H1 (cell line): ENCODE measurements at regions not wholly inside any gene's neighbourhood (a gene's known extent, or its start where the extent isn't known, plus 50 kb on each side); places are given as distances from the start of the nearest gene placed in this dataset.

Source experiments
- CTCF ChIA-PET: fragments of 300-600 bp; sonication (Branson Sonifier 250); formaldehyde crosslinking; loops from one replicate; lab custom pipeline; 2021; ENCODE audit not compliant: partially characterized antibody; lab: Charles Lee
- POLR2A ChIA-PET: fragments of 300-600 bp; sonication (Branson Sonifier 250); formaldehyde crosslinking; loops from one replicate; lab custom pipeline; 2021; ENCODE audit warnings: inconsistent platforms; ENCODE audit not compliant: partially characterized antibody; lab: Charles Lee
- DNase-seq, 2 experiments: peaks; one replicate each; pipeline versions ENCODE4 v3.0.0 to v3.0.0-alpha.2; 2010 to 2022; ENCODE audit warnings: low spot score in 2 of 2, low read depth in 1 of 2, mixed read lengths in 1 of 2
- FAIRE-seq: peaks from 2 replicates; lab custom pipeline; 2011; peaks lifted over from hg19 to GRCh38; lab: Jason Lieb, UNC
- H2AFZ ChIP-seq: 2 replicates; pipeline ENCODE4 v1.8.1; 2012; ENCODE audit warnings: low read length, inconsistent platforms
- H2AK5ac ChIP-seq: 2 replicates; pipeline ENCODE4 v1.6.1; 2013; ENCODE audit warnings: low read depth, low read length
- H2BK120ac ChIP-seq: replicated peaks from 2 replicates; pipeline ENCODE3; 2013; ENCODE audit warnings: low read depth, low read length, inconsistent platforms
- H2BK12ac ChIP-seq: 2 replicates; pipeline ENCODE4 v1.6.1; 2013; ENCODE audit warnings: low read depth, low read length
- H2BK15ac ChIP-seq: 2 replicates; pipeline ENCODE4 v1.6.1; 2013; ENCODE audit warnings: low read length
- H2BK20ac ChIP-seq: 2 replicates; pipeline ENCODE4 v1.6.1; 2013; ENCODE audit warnings: low read length
- H2BK5ac ChIP-seq: 2 replicates; pipeline ENCODE4 v1.6.1; 2013; ENCODE audit warnings: low read depth, low read length
- H3K14ac ChIP-seq: 2 replicates; pipeline ENCODE4 v1.6.1; 2013; ENCODE audit warnings: inconsistent platforms; ENCODE audit not compliant: insufficient read length
- H3K18ac ChIP-seq: 2 replicates; pipeline ENCODE4 v1.6.1; 2013; ENCODE audit warnings: low read length; ENCODE audit errors: extremely low read depth
- H3K23ac ChIP-seq: 2 replicates; pipeline ENCODE4 v1.6.1; 2013; ENCODE audit warnings: inconsistent platforms; ENCODE audit not compliant: insufficient read length
- H3K23me2 ChIP-seq: 2 replicates; pipeline ENCODE4 v1.6.1; 2013; ENCODE audit warnings: low read depth, low read length
- H3K27ac ChIP-seq: 2 replicates; pipeline ENCODE4 v1.6.1; 2011; ENCODE audit warnings: low read depth, low read length, inconsistent platforms
- H3K27me3 ChIP-seq, 4 experiments: replicated peaks in 1 of 4; 1 replicate in 1 of 4; 2 replicates in 3 of 4; pipeline versions ENCODE4 v1.6.1 to v1.8.1; 2011 to 2013; ENCODE audit warnings: low read length in 3 of 4, mild to moderate bottlenecking in 3 of 4, inconsistent platforms in 2 of 4, mixed read lengths in 2 of 4, moderate library complexity in 1 of 4; ENCODE audit not compliant: control insufficient read depth in 3 of 4, insufficient read depth in 3 of 4; ENCODE audit errors: extremely low read depth in 1 of 4
- H3K36me3 ChIP-seq, 4 experiments: 2 replicates each; pipeline versions ENCODE4 v1.6.1 to v1.8.1; 2011 to 2013; ENCODE audit warnings: mild to moderate bottlenecking in 4 of 4, low read length in 3 of 4, moderate library complexity in 2 of 4, control low read depth in 1 of 4, inconsistent platforms in 1 of 4; ENCODE audit not compliant: insufficient read depth in 4 of 4, control insufficient read depth in 2 of 4
- H3K4ac ChIP-seq: replicated peaks from 2 replicates; pipeline ENCODE3; 2013; ENCODE audit warnings: low read length, low read depth, mixed read lengths, inconsistent platforms; ENCODE audit not compliant: insufficient read length
- H3K4me1 ChIP-seq, 4 experiments: replicated peaks in 1 of 4; 1 replicate in 1 of 4; 2 replicates in 3 of 4; pipeline versions ENCODE4 v1.6.1 to v1.8.1; 2011 to 2013; ENCODE audit warnings: low read length in 3 of 4, inconsistent platforms in 2 of 4, mixed read lengths in 1 of 4; ENCODE audit not compliant: insufficient read depth in 4 of 4, control insufficient read depth in 3 of 4
- H3K4me2 ChIP-seq, 2 experiments: 2 replicates each; pipeline versions ENCODE4 v1.6.1 to v1.8.1; 2011 to 2013; ENCODE audit warnings: low read depth in 2 of 2, low read length in 2 of 2, control low read depth in 1 of 2, inconsistent platforms in 1 of 2, mild to moderate bottlenecking in 1 of 2; ENCODE audit not compliant: insufficient read depth in 1 of 2
- H3K4me3 ChIP-seq, 4 experiments: fragments of 200-600, 300-600 bp in 1 of 4; sonication (generic), shearing (Covaris generic), sonication (Bioruptor Twin) in 1 of 4; 2 replicates each; pipeline versions ENCODE4 v1.5.1 to v1.8.1; 2011 to 2016; ENCODE audit warnings: low read length in 4 of 4, low read depth in 3 of 4, control low read depth in 2 of 4, inconsistent platforms in 2 of 4, mild to moderate bottlenecking in 2 of 4, mixed read lengths in 1 of 4, moderate library complexity in 1 of 4; ENCODE audit not compliant: insufficient read depth in 2 of 4; ENCODE audit errors: extremely low read depth in 1 of 4
- H3K56ac ChIP-seq: replicated peaks from 2 replicates; pipeline ENCODE3; 2013; ENCODE audit warnings: low read depth, mild to moderate bottlenecking, mixed read lengths, low read length, inconsistent platforms; ENCODE audit not compliant: insufficient read length
- H3K79me1 ChIP-seq: 2 replicates; pipeline ENCODE4 v1.6.1; 2013; ENCODE audit warnings: low read depth, low read length, control low read depth
- H3K79me2 ChIP-seq, 2 experiments: 2 replicates each; pipeline versions ENCODE4 v1.6.1 to v1.8.1; 2012 to 2013; ENCODE audit warnings: low read length in 2 of 2, mild to moderate bottlenecking in 2 of 2, inconsistent platforms in 1 of 2; ENCODE audit not compliant: insufficient read depth in 2 of 2, control insufficient read depth in 1 of 2
- H3K9ac ChIP-seq, 4 experiments: replicated peaks in 1 of 4; 1 replicate in 1 of 4; 2 replicates in 3 of 4; pipeline versions ENCODE4 v1.6.1 to v1.8.1; 2011 to 2013; ENCODE audit warnings: low read depth in 3 of 4, low read length in 3 of 4, control low read depth in 2 of 4, mild to moderate bottlenecking in 2 of 4, moderate library complexity in 2 of 4, inconsistent platforms in 1 of 4; ENCODE audit errors: extremely low read depth in 1 of 4
- H3K9me3 ChIP-seq, 2 experiments: 2 replicates each; pipeline versions ENCODE4 v1.6.1 to v1.8.1; 2012 to 2013; ENCODE audit warnings: mild to moderate bottlenecking in 2 of 2, moderate library complexity in 2 of 2, control low read depth in 1 of 2, inconsistent platforms in 1 of 2, low read depth in 1 of 2, low read length in 1 of 2, mixed read lengths in 1 of 2; ENCODE audit not compliant: insufficient read depth in 2 of 2
- H4K20me1 ChIP-seq, 2 experiments: replicated peaks in 1 of 2; 2 replicates each; pipeline versions ENCODE3 to v1.8.1; 2011 to 2013; ENCODE audit warnings: inconsistent platforms in 2 of 2, low read length in 2 of 2, mild to moderate bottlenecking in 1 of 2; ENCODE audit not compliant: insufficient read depth in 2 of 2, control insufficient read depth in 1 of 2
- H4K5ac ChIP-seq: 2 replicates; pipeline ENCODE4 v1.6.1; 2013; ENCODE audit warnings: low read length, low read depth, mixed read lengths, inconsistent platforms; ENCODE audit not compliant: insufficient read length
- H4K8ac ChIP-seq: 2 replicates; pipeline ENCODE4 v1.8.0; 2013; ENCODE audit warnings: mild to moderate bottlenecking, moderate library complexity, low read length, inconsistent platforms; ENCODE audit not compliant: insufficient read depth; ENCODE audit errors: extremely low read depth
- H4K91ac ChIP-seq: replicated peaks from 2 replicates; pipeline ENCODE3; 2013; ENCODE audit warnings: low read length, mixed read lengths, inconsistent platforms; ENCODE audit not compliant: insufficient read length
- CBX8 ChIP-seq: fragments of 300-800, 300-1000 bp; sonication (generic); IDR thresholded peaks from 2 replicates; pipeline ENCODE4 v1.7.1; 2016; ENCODE audit warnings: low read depth, low read length, borderline replicate concordance
- CHD1 ChIP-seq: IDR thresholded peaks from 2 replicates; pipeline ENCODE4 v1.6.1; 2012; ENCODE audit warnings: low read depth, low read length, improper control_type of control experiment
- CREB1 ChIP-seq: IDR thresholded peaks from 2 replicates; pipeline ENCODE4 v1.6.1; 2012; ENCODE audit warnings: inconsistent platforms
- CTBP2 ChIP-seq: IDR thresholded peaks from 2 replicates; pipeline ENCODE4 v1.7.0; 2011; ENCODE audit warnings: borderline replicate concordance, mild to moderate bottlenecking, moderate library complexity, mixed read lengths, low read length; ENCODE audit not compliant: insufficient read depth, insufficient read length
- KDM4A ChIP-seq: IDR thresholded peaks from one replicate; pipeline ENCODE4 v1.7.1; 2012; ENCODE audit warnings: low read depth, mild to moderate bottlenecking, moderate library complexity, low read length, inconsistent platforms; ENCODE audit not compliant: severe bottlenecking
- PHF8 ChIP-seq: fragments of 200-600 bp; sonication (generic); conservative IDR thresholded peaks from 2 replicates; pipeline ENCODE4 v1.7.1; 2012; ENCODE audit warnings: low read depth, mild to moderate bottlenecking, inconsistent platforms, low read length, moderate library complexity
- SIRT6 ChIP-seq: IDR thresholded peaks from one replicate; pipeline ENCODE4 v1.7.1; 2012; ENCODE audit warnings: low read length, inconsistent platforms
- YY1 ChIP-seq: IDR thresholded peaks from 2 replicates; pipeline ENCODE4 v1.6.1; 2011; ENCODE audit warnings: low read depth, mild to moderate bottlenecking, low read length
- WGBS, 2 experiments: shearing (Covaris generic) in 1 of 2; methylation state at CpG; one replicate each; pipeline versions ENCODE4 v1.1.6 to v1.1.7; 2013 to 2015; ENCODE audit warnings: low lambda C conversion rate in 2 of 2, mixed read lengths in 2 of 2, inconsistent platforms in 1 of 2, low coverage in 1 of 2, missing lambda C conversion rate in 1 of 2; ENCODE audit not compliant: insufficient replicate concordance in 2 of 2, insufficient coverage in 1 of 2, insufficient read length in 1 of 2; ENCODE audit errors: extremely low coverage in 1 of 2, missing lambda C conversion rate in 1 of 2; 5-methylcytosine and 5-hydroxymethylcytosine counted together
- TF ChIP-seq, protein P1 (sequence below): IDR thresholded peaks from 2 replicates; pipeline ENCODE4 v1.6.1; 2011; ENCODE audit warnings: low read length, improper control_type of control experiment
- TF ChIP-seq, protein P2 (sequence below), 3 experiments: IDR thresholded peaks; 1 replicate in 2 of 3; 2 replicates in 1 of 3; pipeline versions ENCODE4 v1.5.1 to v1.6.1; 2011; ENCODE audit warnings: low read length in 3 of 3, mild to moderate bottlenecking in 3 of 3, inconsistent platforms in 2 of 3, low read depth in 1 of 3, moderate library complexity in 1 of 3; ENCODE audit not compliant: insufficient read depth in 1 of 3; ENCODE audit errors: control extremely low read depth in 1 of 3

DNA sequence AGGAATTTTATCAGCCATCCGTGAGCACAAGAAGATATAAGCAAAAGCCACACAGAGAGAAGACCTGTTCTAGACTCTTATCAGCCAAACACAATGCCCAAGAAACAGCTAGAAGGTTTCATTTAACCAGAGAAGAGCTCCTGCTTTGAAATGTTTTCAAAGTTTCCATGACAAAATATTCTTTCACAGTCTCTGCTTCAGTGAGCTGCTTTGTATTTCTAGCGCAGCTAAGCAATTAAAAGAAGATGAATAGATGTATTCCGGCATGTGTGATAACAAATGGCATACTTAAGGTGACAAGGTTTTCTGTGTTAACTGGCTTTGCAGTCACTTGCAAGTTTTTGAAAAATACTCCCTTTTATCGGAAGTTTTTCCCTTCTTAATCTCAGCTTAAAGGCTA, 78.9 kb upstream of the NXPH1 start:
- H3K27me3 ChIP-seq, result no peaks in the 10 kb centered on the region
- TF ChIP-seq, protein P1, sequence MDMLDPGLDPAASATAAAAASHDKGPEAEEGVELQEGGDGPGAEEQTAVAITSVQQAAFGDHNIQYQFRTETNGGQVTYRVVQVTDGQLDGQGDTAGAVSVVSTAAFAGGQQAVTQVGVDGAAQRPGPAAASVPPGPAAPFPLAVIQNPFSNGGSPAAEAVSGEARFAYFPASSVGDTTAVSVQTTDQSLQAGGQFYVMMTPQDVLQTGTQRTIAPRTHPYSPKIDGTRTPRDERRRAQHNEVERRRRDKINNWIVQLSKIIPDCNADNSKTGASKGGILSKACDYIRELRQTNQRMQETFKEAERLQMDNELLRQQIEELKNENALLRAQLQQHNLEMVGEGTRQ, result no peak
- TF ChIP-seq CHD1 (no peak), SIRT6 (no peak), PHF8 (no peak), KDM4A (no peak), YY1 (no peak), CREB1 (no peak), CBX8 (no peak), CTBP2 (no peak)
- TF ChIP-seq, protein P2, sequence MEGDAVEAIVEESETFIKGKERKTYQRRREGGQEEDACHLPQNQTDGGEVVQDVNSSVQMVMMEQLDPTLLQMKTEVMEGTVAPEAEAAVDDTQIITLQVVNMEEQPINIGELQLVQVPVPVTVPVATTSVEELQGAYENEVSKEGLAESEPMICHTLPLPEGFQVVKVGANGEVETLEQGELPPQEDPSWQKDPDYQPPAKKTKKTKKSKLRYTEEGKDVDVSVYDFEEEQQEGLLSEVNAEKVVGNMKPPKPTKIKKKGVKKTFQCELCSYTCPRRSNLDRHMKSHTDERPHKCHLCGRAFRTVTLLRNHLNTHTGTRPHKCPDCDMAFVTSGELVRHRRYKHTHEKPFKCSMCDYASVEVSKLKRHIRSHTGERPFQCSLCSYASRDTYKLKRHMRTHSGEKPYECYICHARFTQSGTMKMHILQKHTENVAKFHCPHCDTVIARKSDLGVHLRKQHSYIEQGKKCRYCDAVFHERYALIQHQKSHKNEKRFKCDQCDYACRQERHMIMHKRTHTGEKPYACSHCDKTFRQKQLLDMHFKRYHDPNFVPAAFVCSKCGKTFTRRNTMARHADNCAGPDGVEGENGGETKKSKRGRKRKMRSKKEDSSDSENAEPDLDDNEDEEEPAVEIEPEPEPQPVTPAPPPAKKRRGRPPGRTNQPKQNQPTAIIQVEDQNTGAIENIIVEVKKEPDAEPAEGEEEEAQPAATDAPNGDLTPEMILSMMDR (IDR thresholded peaks at IDR 0.05; ENCODE audit: control extremely low read depth in 1 of 3, insufficient read depth in 1 of 3, low read depth in 1 of 3, low read length in 3 of 3), result no peak
- no peaks in the 10 kb centered on the region for H4K20me1 ChIP-seq
- no peak overlapping the region for H2BK15ac ChIP-seq
- ChIA-PET POLR2A (no interaction called here), CTCF (interaction anchor here (1.1 kb wide), 1 partner anchor 78 kb away, joined by 3 read pairs; no protein-coding TSS in a partner anchor)
- H3K23me2 ChIP-seq, result no peaks in the 10 kb centered on the region
- no peaks in the 10 kb centered on the region for H3K79me1 ChIP-seq
- no peak overlapping the region for H2AK5ac ChIP-seq
- H3K4me1 ChIP-seq, result no peaks in the 10 kb centered on the region
- H2BK5ac ChIP-seq, result no peak overlapping the region
- H2BK20ac ChIP-seq, result no peak overlapping the region
- 93% methylated on average over 4 of the region's 4 CpGs; no CpG with 5 or more reads in 1 of the 2 experiments for WGBS, 2 experiments
- no peak overlapping the region for H4K91ac ChIP-seq
- H3K18ac ChIP-seq, result no peak overlapping the region
- no peak overlapping the region for H3K27ac ChIP-seq
- no peak overlapping the region for H3K9ac ChIP-seq
- H3K4me2 ChIP-seq, result no peak overlapping the region
- peaks cover 0 to 4% (median 0%) of the 10 kb centered on the region in 4 experiments; a peak in 3 of 8 replicates for H3K36me3 ChIP-seq
- no peak overlapping the region for H4K5ac ChIP-seq
- no peak overlapping the region for H3K4me3 ChIP-seq
- no peak overlapping the region for H3K23ac ChIP-seq
- H3K56ac ChIP-seq, result no peak overlapping the region
- no peak overlapping the region for H3K14ac ChIP-seq
- H4K8ac ChIP-seq, result no peak overlapping the region
- DNase-seq, result no peak
- no peaks in the 10 kb centered on the region for H3K79me2 ChIP-seq
- no peak overlapping the region for H2AFZ ChIP-seq
- no peak for FAIRE-seq
- H3K9me3 ChIP-seq, result peaks cover 7 to 8% of the 10 kb centered on the region in 2 experiments; a peak in 3 of 4 replicates
- no peak overlapping the region for H2BK12ac ChIP-seq
- H2BK120ac ChIP-seq, result no peak overlapping the region
- H3K4ac ChIP-seq, result no peak overlapping the region
